GM18861 (cell line): ENCODE measurements at regions not wholly inside any gene's neighbourhood (a gene's known extent, or its start where the extent isn't known, plus 50 kb on each side); places are given as distances from the start of the nearest gene placed in this dataset.

Experiments used
- ATAC-seq: cut with Tn5 transposase; IDR thresholded peaks from one replicate; pipeline ENCODE4 v1.9.1; 2021; ENCODE audit not compliant: unreplicated experiment

DNA sequence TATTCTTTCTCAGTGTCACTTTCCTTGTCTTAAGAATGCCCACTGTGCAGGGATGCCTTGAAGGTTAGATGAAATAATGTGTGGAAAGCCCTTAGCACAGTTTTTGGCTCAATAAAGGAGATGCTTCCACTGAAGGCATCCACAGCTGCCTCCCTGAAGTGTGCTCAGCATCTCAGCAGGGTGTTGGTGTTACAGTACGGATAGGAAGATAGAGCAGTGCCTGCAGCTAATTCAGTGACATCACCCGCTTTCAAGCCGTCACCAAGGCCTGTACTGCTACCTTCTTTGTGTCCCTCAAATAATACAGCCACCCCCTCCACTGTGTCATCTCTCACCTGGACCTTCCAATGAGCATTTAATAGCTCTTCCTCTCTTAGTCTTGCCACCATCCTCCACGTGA, 59.0 kb downstream of the NDUFS5 start:
- no peak for ATAC-seq

DNA sequence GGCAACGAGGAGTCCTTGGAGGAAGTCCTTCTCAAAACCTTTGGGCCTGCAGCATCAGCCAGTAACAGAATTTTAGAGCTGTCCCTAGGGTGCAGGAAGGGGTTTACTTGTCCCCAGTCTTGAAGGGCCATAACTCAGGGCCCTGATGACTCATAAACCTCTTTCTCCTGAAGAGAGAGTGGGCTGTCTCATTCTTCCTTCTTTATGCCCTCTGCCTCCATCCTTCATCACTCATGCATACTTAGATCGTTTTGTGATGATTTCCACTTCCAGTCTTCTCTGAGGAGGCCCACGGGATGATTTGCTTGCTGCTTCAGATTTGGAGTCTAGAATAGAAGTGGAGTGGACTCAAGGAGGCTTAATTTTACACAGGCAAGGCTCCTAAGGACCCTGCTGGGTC, 60.2 kb downstream of the NDUFS5 start:
- no peak for ATAC-seq

DNA sequence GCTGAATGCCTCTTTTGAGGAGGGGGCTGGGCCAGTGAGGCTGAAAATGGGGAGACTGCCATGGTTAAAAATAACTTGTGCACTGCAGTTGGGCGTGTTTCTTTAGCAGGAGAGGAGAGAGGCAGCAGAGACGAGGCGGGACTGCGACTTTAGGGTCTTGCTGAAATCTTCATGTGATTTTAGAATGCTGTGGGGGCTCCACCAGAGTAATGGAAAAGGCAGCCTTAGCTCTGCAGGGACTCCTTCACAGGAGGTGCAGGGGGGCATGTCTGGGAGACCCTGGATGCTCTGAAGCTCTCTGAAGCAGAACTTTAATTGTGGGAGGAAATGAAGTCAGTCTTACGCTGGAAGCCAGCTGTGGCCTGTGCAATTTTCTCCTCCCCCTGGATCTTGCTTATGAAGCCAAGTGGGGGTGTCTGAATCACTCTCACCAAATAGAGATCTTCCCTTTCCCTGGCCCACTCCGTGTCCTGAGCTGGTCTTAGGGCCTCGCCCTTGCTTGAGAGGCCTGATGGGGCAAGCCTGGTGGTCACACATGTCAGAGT, 60.8 kb downstream of the NDUFS5 start:
- ATAC-seq = no peak

DNA sequence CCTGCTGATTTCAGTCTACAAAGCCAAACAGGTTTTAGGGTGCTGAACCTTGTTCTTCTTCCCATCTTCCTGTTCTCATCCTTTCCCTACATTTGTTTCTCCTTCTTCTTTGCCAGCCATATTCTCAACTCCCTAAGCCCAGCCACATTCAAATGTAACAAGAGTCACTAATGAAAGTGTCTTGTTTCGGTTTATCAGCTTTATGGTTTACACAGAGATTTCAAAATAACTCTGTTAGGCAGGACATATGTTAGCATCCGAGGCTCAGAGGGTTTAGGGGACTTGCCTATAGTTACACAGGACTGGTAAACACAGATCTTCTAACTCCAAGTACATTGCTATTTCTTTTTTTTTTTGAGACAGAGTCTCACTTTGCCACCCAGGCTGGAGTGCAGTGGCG, 61.3 kb downstream of the NDUFS5 start:
- no peak for ATAC-seq

DNA sequence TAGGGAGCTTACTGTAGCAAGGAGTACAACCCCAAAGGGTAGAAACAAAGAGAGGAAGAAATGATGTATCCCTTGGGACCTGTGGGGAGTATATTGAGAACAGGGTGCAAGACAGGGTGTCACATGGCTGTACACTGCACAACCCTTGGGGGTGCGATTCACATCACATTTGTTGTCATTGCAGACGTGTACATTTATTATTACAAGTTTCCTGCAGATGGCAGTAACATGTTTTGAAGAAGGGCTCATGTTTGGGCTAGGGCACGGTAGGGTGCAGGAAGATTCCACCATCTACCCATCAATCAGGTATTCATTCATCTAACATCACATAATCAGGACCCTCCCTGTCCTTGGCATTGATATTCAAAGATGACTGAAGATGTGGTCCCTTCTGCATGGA, 62.5 kb downstream of the NDUFS5 start:
- no peak for ATAC-seq

DNA sequence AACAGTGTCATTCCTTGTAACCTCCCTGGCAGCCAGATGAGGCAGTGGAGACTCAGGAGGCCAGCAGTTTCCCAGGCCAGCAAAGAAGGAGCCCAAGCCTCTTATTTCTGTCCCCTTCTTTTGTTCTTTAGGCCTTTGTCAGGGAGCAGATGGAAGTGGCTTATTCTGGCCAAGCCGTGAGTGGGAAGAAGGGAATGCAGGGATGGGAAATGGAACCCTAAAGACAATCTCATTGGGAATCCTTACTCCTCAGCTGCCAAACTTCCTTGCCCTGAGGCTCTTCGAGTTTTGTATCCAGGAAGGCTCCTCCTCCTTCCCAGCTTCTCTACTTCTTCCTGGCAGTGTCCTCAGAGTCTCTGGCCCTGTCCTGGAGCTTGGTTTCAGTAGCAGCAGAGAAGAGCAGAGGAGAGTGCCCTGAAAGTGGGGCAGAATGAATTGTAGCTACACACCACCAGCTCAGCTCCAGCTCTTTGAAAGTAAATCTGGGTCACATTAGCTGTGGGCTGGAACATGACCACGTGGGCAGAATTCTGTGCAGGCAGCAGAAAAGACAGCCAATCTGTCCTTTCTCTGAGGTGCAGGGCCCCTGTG, 63.9 kb downstream of the NDUFS5 start:
- no peak for ATAC-seq

DNA sequence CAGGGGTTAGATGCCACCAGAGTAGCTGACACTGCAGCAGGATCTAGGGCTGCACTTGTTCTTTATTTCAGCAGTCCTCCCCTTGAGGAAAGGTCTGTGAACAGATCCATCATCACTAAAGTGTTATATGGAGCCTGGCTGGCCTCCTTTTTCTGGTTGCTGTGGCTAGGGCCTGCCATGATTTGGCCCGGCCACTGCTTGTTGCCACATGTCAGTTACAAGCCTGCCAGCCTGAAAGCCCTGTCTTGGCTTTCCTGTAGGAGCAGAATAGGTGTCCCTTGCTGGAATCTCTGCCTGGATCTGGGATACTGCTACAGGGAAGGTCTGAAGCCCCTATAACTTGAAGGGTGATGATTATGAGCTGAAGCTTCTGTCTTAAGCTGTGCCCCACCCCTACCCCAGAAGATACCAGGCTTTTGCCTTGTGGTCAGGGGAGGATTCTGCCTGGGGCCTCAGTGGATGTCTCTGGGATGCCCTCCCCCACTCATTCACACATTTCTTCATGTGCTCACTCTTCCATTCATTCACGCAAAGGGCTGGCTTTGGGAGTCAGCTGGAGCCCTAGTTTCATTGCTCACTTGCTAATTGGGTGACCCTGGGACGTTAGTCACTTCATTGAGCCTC, 64.7 kb downstream of the NDUFS5 start:
- ATAC-seq = no peak

DNA sequence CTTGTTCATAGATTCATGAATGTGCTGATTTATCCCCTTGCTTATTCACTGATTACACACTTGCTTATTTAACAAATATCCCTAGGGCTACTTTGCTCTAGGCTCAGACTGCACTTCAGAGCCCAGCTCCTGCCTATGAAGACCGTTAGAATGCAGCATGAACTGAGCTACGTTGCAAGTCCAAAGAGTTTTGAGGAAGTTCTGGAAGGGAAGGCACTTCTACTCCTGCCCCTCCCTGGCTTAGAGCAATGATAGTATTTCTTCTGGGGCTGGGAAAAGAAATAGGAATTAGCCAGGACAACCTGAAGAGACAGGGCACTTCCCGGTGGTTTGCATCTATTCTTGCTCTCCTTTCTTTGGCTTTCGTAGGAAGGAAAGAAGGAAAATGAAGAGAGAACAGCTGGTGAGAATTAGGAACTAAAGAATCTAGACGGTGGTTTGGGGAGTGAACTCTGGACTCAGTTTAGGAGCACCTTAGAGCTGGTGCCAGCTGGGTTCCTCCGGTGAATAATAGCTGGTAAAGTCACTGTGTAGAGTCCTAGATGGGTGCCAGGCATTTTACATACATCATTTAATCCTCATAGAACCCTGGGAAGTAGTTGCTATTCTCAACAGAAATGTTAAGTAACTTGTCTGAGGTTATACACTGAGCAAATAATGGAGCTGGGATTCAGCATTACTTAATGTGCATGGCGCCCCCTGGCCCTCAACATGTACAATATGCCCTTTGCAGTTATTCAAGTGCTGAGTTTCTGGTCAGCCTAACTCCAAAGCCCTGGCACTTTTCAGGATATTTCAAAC, 65.9 kb downstream of the NDUFS5 start:
- no peak for ATAC-seq

DNA sequence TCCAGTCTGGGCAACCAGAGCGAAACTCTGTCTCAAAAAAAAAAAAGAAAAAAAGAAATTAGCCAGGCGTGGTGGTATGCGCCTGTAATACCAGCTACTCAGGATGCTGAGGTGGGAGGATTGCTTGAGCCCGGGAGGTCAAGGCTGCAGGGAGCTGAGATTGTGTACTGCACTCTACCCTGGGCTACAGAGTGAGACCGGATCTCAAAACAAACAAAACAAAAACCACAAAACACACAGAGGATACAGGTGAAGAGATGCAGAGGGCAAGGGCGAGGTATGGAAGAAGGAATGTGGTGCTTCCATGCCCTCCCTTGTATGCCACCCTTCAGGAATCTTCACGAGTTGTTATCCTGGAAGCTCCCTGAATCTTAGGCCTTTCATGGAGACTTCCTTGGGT, 68.5 kb downstream of the NDUFS5 start:
- ATAC-seq = no peak

DNA sequence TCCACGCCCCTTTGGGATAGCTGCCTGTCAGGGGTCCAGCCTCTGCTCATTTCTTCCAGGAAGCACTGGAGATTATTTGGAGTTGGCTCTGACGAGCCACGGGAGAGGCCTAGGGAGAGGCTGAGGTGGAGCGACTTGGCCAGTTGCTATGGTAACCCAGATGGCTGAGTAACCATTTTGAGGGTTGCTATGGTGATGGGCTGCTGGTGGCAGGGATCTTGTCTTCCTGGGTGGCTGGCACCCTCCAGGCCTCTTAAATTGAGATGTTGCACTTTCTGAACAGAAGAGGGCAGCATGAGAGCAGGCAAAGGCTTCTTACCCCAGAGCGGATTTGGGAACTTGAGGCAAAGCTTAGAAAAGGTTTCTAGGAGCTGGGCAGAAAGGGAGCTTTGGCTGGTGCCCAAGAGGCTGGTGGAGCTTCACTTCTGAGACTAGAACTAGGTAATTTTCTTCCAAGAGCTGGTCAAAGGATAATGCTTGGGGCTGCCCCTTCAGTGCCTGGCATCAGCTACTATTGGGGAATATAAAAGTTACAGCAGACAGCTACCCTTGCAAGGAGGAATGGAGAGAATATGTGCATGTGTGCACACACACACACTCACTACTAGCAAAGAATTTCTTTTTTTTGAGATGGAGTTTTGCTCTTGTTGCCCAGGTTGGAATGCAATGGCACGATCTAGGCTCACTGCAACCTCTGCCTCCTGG, 72.5 kb downstream of the NDUFS5 start:
- ATAC-seq = no peak

DNA sequence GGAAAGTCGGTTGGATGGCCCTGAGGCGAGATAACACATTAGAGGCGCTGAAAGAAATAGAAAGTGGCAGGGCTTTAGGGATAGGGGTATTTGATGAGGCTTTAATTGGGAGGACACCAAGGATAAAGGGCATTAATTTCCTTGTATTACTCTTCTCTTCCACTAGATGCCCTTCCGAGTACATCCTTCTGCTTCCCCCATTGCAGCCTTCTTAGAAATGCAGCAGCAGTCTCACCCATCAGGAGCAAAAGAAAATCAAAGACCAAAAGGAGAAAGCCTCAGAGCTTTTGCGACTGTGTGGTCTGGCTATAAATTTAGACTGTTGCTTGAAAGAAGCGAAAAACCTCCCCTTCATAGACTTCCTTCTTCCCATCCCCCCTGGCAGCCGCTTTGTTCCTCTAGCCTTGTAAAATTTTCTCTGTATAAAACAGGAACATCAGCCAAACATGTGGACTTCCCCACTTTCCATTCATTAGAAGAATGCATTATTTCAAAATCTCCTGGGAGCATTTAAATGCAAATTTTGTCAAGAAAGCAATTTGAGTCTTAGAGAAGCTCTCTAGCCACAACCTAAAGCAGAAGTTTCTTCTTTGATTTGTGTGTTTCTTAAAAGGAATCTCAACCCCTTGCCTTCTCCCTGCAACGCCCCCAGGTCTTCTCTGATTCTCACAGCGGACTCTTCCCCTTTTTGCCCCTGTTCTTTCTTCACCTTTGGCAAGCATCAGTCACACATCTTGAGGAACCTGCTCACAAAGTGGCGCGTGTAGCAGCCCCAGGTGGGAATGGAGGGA, 76.6 kb downstream of the NDUFS5 start:
- ATAC-seq = peak; percentile 34

DNA sequence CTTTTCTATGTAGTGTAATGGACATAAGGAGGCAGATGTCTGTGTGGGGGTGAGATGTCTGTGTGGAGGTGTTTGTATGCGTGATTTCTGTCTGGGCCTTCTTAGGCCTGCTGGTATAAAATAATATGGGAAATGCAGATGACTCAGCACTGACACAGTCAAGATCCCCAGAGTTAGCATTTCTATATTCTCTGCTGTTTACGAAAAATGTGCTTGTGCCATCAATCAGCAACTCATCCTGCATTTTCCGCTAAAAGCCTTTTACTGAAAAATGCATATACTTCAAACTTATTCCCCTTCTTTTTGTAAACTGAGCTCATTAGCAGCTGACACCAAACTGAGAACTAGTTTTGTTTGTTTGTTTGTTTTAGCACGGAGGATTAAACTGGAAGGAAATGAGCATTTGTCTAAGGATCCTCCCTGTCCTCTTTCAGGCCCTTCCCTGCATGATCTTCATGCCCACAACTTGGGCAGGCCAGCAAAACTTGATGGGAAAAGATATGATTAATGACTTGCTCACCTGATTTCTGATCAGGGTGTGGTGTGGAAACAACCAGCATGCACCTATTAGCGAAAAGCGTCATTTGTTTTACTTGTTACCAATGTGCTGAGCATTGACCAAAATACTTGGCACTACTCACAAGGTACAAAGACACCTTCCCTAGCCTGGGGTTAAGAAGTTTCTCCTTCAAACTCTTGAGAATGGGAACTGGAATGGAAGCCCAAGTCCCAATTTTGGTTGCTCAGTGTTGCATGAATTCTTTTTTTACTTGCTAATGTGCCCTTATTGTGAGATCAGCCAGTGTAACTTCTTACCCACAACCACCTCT, 77.4 kb downstream of the NDUFS5 start:
- ATAC-seq = peak; percentile 13

DNA sequence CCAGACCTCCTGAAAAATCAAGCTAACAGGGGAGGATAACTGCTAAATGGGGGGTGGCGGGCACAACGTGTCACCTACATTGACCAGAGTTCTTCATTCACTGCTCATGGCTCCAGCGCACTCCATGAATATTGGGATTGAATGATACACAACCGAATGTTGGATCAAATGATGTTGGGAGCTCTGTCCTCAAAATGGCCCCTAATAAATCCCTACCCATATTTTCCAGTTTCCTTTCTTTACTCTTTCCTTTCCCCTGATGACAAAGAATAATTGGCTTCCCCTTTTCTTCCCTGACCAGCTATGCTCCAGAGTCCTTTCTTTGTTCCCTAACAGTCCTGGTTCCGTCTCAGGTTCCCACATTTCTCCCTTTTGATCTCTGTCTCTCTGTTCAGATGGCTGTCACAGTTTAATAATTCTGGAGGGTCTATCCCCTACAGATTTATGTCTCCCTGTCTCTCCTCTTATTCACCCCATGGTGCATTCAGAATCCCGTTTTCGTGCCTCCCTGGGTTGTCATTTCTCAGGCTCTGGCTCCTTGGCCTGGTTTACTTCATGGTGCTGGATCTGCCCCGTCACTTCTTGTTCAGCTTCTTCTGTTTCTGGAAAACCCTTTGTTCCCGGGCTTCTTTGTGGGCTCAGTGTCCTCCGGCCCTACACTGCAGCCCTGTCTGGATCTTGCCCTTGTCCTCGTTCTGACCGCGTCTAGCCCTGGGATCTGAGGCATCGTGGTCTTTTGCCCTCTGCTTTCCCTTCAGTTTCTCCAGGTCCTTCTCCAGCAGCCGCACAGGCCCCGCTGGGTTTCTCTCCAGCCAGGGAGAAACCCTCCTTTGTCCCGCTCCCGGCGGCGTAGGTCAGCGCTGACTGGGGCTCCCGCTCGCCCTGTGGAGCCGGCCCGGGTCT, 78.3 kb downstream of the NDUFS5 start:
- no peak for ATAC-seq

DNA sequence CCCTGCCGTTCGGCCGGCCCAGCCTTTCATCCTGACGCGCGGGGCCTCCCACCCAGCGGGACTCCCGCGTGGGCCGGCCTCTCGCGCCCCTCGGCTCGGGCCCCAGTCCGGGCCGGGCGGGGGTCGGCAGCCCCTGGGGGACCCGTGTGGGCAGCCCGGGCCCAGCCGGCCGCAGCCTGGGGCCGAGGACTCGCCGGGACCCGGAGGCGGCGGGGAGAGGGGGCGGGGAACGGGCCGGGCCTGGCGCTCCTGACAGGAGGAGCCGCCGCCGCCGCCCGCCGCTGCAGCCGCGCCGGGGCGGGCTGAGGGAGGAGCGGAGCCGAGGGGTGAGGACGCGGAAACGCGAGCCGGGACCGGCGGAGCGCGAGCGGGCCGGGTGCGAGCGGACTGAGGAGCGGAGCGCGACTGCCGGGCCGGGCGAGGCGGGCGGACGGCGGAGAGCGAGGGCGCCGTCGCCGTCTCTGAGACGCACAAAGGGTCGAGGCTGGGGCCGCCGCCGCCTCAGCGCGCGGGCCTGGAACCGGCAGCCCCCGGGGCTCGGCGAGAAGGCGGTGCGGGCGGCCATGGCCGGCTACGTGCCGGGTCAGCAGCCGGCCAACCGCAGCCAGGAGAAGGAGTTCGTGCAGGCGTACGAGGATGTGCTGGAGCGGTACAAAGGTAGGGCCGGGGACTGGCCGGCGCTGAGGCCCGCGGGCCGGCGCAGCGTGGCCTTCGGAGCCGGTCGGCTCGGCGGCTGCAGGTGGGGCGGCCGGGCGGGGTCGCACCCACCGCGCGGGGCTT, 79.1 kb downstream of the NDUFS5 start:
- no peak for ATAC-seq

DNA sequence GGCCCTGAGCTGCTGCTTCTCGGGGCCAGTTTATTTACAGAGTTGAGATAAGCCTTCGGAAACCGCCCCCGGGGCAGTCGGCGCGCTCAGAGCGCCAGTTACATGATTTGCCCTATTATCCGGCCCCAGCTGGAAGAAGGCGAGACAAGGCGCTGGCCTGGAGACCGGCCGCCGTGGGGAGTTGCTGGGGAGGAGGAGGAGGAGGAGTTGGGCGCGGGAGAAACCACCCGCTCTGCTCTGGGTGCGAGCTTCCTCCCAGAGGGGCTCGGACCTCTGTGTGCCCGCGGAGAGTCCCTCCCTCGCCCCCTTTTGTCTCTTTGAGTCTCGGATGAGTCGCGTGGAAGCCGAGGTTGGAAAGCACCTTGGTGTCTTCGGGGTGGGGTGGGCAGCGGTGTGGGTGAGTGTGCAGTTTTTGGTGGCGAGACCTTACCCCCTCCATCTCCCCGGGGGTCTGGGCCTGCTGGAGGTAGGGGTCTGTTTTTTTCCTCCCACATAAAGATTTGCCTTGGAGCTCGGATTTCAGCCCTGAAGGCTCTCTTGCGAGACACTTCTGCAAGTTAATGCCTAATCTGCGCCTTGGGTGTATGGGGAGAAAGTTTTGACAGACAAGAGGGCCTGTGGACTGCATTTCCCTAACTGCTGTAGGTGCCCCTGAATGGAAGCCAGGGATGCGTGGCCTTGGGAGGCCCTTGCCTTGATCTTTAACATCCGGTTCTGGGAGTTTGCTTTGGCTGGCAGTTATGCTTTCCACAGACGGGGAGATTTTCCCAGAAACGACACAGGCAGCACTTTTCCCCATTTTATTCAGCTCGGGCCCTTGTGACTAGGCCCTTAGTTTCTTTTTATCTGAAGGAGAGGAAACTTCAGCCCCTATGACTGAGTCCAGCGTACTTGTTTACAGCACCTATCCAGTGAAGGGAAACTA, 80.0 kb downstream of the NDUFS5 start:
- ATAC-seq = no peak

DNA sequence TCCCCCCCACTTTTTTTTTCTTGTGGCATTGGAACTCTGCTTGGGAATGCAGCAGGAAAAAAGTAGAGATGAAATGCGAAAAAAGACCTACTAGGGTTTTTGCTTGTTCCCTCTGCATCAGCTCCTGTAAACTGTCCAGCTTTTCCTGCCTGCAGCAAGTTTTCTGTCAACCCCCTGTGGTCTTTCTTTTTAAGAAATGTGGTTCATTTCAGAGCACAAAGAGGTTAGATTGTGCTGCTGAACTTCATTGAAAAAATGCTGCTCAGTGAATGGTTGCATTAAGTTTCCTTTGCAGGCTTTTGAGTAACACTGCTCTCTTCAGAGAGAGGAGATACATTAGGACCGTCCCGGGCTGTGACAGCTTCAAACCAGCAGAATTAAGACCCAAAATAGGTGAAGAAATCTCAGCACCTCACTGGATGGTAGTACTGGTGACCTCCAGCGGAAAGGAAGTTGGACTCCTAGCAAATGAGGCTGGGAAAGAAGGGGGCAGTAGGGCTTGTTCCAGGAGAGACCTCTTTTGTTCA, 80.7 kb downstream of the NDUFS5 start:
- ATAC-seq = no peak
